HUES6 (cell line): ENCODE measurements at regions not wholly inside any gene's neighbourhood (a gene's known extent, or its start where the extent isn't known, plus 50 kb on each side); places are given as distances from the start of the nearest gene placed in this dataset.

Experiments used
- H3K27ac ChIP-seq: 2 replicates; pipeline ENCODE4 v1.7.0; 2013; ENCODE audit warnings: low read depth, mild to moderate bottlenecking, low read length, inconsistent platforms
- H3K27me3 ChIP-seq: 2 replicates; pipeline ENCODE4 v1.6.1; 2013; ENCODE audit warnings: low read length; ENCODE audit not compliant: control insufficient read depth, insufficient read depth
- H3K36me3 ChIP-seq: 2 replicates; pipeline ENCODE4 v1.6.1; 2013; ENCODE audit warnings: low read length; ENCODE audit not compliant: control insufficient read depth, insufficient read depth
- H3K4me1 ChIP-seq: 2 replicates; pipeline ENCODE4 v1.6.1; 2013; ENCODE audit warnings: low read length; ENCODE audit not compliant: control insufficient read depth, insufficient read depth
- H3K4me3 ChIP-seq: 2 replicates; pipeline ENCODE4 v1.5.1; 2013; ENCODE audit warnings: low read depth, low read length
- H3K9ac ChIP-seq: one replicate; pipeline ENCODE4 v1.6.1; 2013; ENCODE audit warnings: mild to moderate bottlenecking, low read length
- H3K9me3 ChIP-seq: 2 replicates; pipeline ENCODE4 v1.6.1; 2013; ENCODE audit warnings: low read depth, low read length; ENCODE audit not compliant: control insufficient read depth, insufficient read depth

GRCh38 chr3:30343861-30344260, 262.5 kb upstream of the TGFBR2 start:
- no peak overlapping the region for H3K27ac ChIP-seq
- no peaks in the 10 kb centered on the region for H3K9me3 ChIP-seq
- no peak overlapping the region for H3K4me3 ChIP-seq
- H3K9ac ChIP-seq = no peak overlapping the region
- H3K4me1 ChIP-seq = no peaks in the 10 kb centered on the region
- H3K36me3 ChIP-seq = no peaks in the 10 kb centered on the region
- H3K27me3 ChIP-seq = no peaks in the 10 kb centered on the region

GRCh38 chr3:30344288-30344687, 262.1 kb upstream of the TGFBR2 start:
- H3K27ac ChIP-seq = no peak overlapping the region
- H3K4me1 ChIP-seq = no peaks in the 10 kb centered on the region
- no peak overlapping the region for H3K9ac ChIP-seq
- H3K9me3 ChIP-seq = no peaks in the 10 kb centered on the region
- H3K27me3 ChIP-seq = no peaks in the 10 kb centered on the region
- no peaks in the 10 kb centered on the region for H3K36me3 ChIP-seq
- no peak overlapping the region for H3K4me3 ChIP-seq

DNA sequence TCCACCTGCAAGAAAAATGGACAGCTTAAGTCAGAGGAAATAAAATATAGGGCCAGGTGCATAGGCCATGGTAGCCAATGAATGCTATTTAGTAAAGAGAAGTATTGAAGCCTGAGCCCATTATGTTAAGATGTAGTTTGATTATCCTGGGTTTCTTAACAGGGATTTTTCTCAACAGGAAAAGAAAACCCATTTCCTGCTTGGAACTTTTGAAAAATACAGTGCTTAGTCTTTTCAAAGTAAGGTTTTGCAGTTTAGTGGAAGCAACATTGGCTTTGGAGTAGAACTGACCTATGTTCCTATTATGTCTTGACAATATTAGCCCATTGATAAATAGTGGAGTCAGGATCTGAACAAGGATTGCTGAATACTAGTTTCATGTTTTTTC, 259.5 kb upstream of the TGFBR2 start:
- Histone ChIP-seq H3K36me3 (no peaks in the 10 kb centered on the region), H3K9ac (no peak overlapping the region), H3K4me3 (no peak overlapping the region), H3K27me3 (no peaks in the 10 kb centered on the region), H3K4me1 (peaks cover 6% of the 10 kb centered on the region; the same call in 1 of the 2 replicates), H3K9me3 (no peaks in the 10 kb centered on the region), H3K27ac (no peak overlapping the region)

GRCh38 chr3:30347679-30348216, 258.7 kb upstream of the TGFBR2 start:
- H3K9ac ChIP-seq = no peak overlapping the region
- no peak overlapping the region for H3K27ac ChIP-seq
- no peak overlapping the region for H3K4me3 ChIP-seq
- H3K36me3 ChIP-seq = no peaks in the 10 kb centered on the region
- no peaks in the 10 kb centered on the region for H3K9me3 ChIP-seq
- H3K27me3 ChIP-seq = no peaks in the 10 kb centered on the region
- H3K4me1 ChIP-seq = peaks cover 6% of the 10 kb centered on the region; the same call in 1 of the 2 replicates

GRCh38 chr3:30349507-30349906, 256.9 kb upstream of the TGFBR2 start:
- H3K4me1 ChIP-seq = peaks cover 6% of the 10 kb centered on the region; the same call in 1 of the 2 replicates
- H3K4me3 ChIP-seq = no peak overlapping the region
- H3K9me3 ChIP-seq = no peaks in the 10 kb centered on the region
- no peak overlapping the region for H3K27ac ChIP-seq
- H3K27me3 ChIP-seq = no peaks in the 10 kb centered on the region
- no peaks in the 10 kb centered on the region for H3K36me3 ChIP-seq
- H3K9ac ChIP-seq = no peak overlapping the region

DNA sequence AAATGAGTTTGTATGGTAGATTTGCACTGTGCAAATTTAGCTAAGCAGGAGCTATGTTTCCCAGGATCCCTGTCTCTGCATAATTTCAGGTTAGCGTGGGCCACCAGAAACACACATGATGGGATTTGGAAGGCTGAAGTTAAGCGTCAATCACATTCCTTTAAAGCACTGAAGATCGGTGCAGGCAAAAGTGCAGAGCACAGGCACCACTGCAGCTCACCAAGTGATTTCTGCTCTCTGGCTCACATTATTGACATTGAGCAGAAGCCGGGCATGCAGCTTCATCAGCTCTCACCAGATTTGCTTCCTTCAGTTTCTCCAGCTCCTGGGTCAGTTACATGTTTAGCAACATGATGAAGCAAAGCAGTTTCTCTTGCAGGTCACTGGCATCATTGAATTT, 256.4 kb upstream of the TGFBR2 start:
- Histone ChIP-seq H3K36me3 (no peaks in the 10 kb centered on the region), H3K9me3 (no peaks in the 10 kb centered on the region), H3K27me3 (no peaks in the 10 kb centered on the region), H3K4me3 (no peak overlapping the region), H3K9ac (no peak overlapping the region), H3K4me1 (peaks cover 6% of the 10 kb centered on the region; the same call in 1 of the 2 replicates), H3K27ac (no peak overlapping the region)

GRCh38 chr3:30350901-30351300, 255.5 kb upstream of the TGFBR2 start:
- Histone ChIP-seq H3K4me3 (no peak overlapping the region), H3K9ac (no peak overlapping the region), H3K9me3 (no peaks in the 10 kb centered on the region), H3K27ac (no peak overlapping the region), H3K36me3 (no peaks in the 10 kb centered on the region), H3K27me3 (no peaks in the 10 kb centered on the region), H3K4me1 (peaks cover 11% of the 10 kb centered on the region; the same call in 1 of the 2 replicates)

DNA sequence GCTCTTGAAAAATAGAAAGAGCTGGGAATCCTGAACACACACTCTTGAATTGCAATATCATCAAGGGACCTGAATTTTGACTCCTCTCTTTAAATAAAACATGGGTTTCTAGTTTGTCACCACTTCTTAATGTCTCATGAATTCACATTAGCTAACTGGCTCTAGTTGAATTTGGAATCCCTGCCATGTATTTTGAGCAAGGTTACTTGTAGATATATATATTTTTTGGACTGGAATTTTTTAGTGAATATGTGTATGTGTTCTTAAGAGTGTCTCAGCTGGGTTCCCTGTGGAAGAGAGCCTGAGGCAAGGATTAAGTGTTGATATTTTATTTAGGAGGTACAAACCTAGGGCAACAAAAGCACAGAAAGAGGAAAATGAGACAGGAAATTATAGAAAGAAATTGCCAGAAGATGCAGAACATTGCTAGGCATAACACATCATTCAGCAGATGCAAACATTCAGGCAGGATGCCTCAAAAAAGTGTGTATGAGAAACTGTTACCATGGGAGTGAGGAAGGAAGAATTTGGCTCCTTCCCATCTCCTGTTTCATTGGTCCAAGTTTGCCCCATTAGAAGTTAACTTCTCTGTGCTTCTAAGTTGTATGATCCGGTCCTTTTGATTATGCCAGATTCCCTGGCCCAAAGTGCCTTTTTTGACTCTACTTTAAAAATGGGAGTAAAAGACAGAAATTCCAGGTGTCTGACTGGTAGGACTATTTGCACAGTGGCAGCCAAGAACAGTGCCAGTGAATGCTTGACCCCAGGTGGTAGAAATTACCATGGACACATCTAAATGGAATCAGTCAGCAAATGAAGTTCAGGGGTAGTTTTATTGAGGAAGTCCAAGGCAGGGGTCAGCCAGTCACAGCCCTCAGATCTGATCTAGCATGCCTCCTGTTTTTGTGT, 253.7 kb upstream of the TGFBR2 start:
- Histone ChIP-seq H3K27ac (no peak overlapping the region), H3K9me3 (no peaks in the 10 kb centered on the region), H3K36me3 (no peaks in the 10 kb centered on the region), H3K4me3 (no peak overlapping the region), H3K4me1 (peaks cover 11% of the 10 kb centered on the region; the same call in 1 of the 2 replicates), H3K9ac (no peak overlapping the region), H3K27me3 (no peaks in the 10 kb centered on the region)

GRCh38 chr3:30353711-30354467, 252.5 kb upstream of the TGFBR2 start:
- Histone ChIP-seq H3K4me1 (peaks cover 11% of the 10 kb centered on the region; the same call in 1 of the 2 replicates), H3K27ac (no peak overlapping the region), H3K9ac (no peak overlapping the region), H3K9me3 (no peaks in the 10 kb centered on the region), H3K27me3 (no peaks in the 10 kb centered on the region), H3K36me3 (no peaks in the 10 kb centered on the region), H3K4me3 (no peak overlapping the region)

- Histone ChIP-seq H3K4me1 (peaks cover 10% of the 10 kb centered on the region; the same call in 1 of the 2 replicates), H3K9me3 (no peaks in the 10 kb centered on the region), H3K9ac (no peak overlapping the region), H3K27me3 (no peaks in the 10 kb centered on the region), H3K27ac (no peak overlapping the region), H3K36me3 (no peaks in the 10 kb centered on the region), H3K4me3 (no peak overlapping the region)
Observed at GRCh38 chr3:30354513-30354912, 251.9 kb upstream of the TGFBR2 start.

DNA sequence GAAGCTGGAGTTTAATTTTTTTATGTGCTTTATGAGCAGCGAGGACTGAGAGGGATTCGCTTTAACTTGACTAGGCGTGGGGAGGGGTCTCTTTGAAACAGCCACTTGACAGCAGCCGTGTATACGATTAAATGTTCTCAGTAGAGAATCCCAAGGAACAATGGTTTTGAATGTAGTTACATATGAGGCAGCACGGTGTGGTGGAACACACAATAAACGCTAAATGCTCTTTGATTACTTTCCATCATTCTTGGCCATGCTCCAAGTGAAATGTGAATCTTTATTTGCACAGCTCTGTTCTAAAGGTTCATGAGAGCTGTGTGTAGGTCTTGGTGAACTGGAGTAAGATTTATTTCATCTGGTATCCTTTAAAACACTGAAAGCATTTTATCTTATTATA, 251.4 kb upstream of the TGFBR2 start:
- no peak overlapping the region for H3K9ac ChIP-seq

More for the DNA sequence above, 251.4 kb upstream of the TGFBR2 start:
- peaks cover 5% of the 10 kb centered on the region; the same call in 1 of the 2 replicates for H3K4me1 ChIP-seq
- H3K27me3 ChIP-seq = no peaks in the 10 kb centered on the region
- no peaks in the 10 kb centered on the region for H3K9me3 ChIP-seq
- H3K27ac ChIP-seq = no peak overlapping the region
- no peaks in the 10 kb centered on the region for H3K36me3 ChIP-seq
- no peak overlapping the region for H3K4me3 ChIP-seq
